ELR (cell line): ENCODE measurements at regions not wholly inside any gene's neighbourhood (a gene's known extent, or its start where the extent isn't known, plus 50 kb on each side); places are given as distances from the start of the nearest gene placed in this dataset.

Experiments used
- DNase-seq: peaks from one replicate; pipeline ENCODE4 v3.0.0-alpha.2; 2015; ENCODE audit warnings: low read depth

- no peak for DNase-seq
Measured at GRCh38 chr10:79012567-79012966, 56.2 kb upstream of the ZMIZ1 start.

DNA sequence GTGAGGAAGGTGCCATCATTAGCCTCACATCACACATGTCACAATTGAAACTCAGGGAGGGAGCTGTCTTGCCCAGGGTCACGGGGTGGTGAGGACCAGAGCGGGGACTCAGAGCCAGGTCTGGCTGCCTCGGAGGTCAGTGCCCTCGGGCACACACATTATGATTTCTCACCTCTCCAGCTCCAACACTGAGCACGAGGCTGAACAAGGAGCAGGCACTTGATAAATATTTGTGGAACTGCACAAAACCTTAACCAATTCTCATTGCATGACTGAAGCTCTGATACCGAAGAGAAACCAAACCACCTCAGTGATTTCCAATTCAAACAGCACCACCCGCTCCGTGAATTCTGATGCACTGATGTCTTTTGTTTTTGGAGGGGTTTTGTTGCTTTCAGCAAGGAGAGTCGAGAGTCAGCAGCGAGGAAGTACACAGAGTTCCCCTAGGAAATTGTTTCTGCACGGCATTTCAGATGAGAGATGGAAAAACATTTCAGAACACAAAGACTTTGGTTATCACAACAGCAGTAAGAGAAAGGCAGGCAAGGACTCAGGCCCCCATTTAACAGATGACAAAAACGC, 55.3 kb upstream of the ZMIZ1 start:
- DNase-seq: no peak

DNA sequence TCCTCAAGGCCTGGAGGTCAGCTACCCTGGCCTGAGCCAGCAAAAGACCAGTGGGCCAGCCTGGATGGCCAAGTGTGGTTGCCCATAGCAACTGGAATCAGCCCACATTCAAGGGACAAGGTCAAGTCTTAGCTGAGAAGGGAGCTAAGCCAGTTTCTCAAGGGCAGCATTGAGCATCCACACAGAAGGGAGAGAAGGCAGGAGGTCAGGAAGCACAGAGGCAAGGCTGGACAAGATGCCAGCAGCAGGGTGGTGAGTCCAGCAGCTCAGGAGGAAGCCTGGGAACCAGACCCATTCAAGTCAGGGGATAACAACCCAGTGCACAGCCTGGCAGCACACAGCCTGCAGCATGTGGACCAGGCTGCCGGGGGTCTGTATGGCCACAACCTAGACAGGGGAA, 54.0 kb upstream of the ZMIZ1 start:
- DNase-seq: no peak

GRCh38 chr10:79017882-79018520, 50.8 kb upstream of the ZMIZ1 start:
- no peak for DNase-seq

DNA sequence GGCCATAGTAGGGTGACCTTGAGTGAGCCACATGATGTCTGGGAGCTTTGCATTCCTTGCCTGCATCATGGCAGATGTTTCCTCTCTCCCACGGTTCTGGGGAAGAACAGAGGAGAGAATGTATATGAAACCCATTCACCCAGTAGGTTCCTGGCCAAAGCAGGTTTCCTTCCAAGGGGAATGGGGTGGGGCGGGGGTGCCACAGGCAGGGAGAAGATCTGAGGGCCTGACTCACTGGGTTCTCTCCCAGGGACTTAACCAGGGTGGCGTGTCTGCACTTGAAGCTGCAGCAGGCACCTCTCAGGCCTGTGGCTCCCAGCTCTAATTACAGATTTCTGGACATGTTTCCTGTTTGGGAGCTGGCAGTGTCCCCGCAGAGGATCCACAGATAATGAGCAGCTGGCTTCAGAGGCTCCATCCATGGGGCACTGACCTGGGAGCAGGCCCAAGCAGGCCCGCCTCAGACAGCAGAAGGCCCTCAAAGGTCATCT, 50.2 kb upstream of the ZMIZ1 start:
- no peak for DNase-seq
